ENCODE measurements at regions not wholly inside any gene's neighbourhood (a gene's known extent, or its start where the extent isn't known, plus 50 kb on each side); places are given as distances from the start of the nearest gene placed in this dataset.

GRCh38 chrX:439719-440118 is 53.0 kb upstream of the PPP2R3B start:
- H3K56ac ChIP-seq (ENCODE audit: insufficient read length, low read depth, low read length): no peak overlapping the region
- peaks cover 9 to 15% of the 10 kb centered on the region in 2 experiments for H3K4me1 Mint-ChIP-seq
- no peaks in the 10 kb centered on the region for H4K20me1 ChIP-seq (ENCODE audit: control insufficient read depth, insufficient read depth, insufficient read length)
- H3K9ac ChIP-seq (ENCODE audit: extremely low read depth, insufficient read length, low read length): no peak overlapping the region
- H3K14ac ChIP-seq (ENCODE audit: insufficient read depth, low read length): no peak overlapping the region
- H4K8ac ChIP-seq (replicated peaks; ENCODE audit: insufficient read length, low read depth, low read length): no peak overlapping the region
- no peak overlapping the region for H3K27ac ChIP-seq (ENCODE audit: insufficient read length, low read depth, low read length)
- no peak overlapping the region for H4K5ac ChIP-seq (ENCODE audit: insufficient read length, low read depth, low read length)
- no peak overlapping the region for H2AK5ac ChIP-seq (ENCODE audit: insufficient read length, low read length)
- H3K4me2 ChIP-seq (ENCODE audit: insufficient read depth, insufficient read length, low read length): no peak overlapping the region
- WGBS (ENCODE audit: extremely low coverage, insufficient read length, low lambda C conversion rate): no CpG with 5 or more reads among the region's 9 CpGs
- H3K9me3 ChIP-seq (ENCODE audit: control insufficient read depth, low read depth, low read length): no peaks in the 10 kb centered on the region
- H3T11ph ChIP-seq (ENCODE audit: low read length): no peak overlapping the region
- no peak overlapping the region for H2BK15ac ChIP-seq (ENCODE audit: low read depth, low read length)
- no peak overlapping the region; a peak in 1 of 7 replicates for H3K27ac Mint-ChIP-seq
- H3K27me3 Mint-ChIP-seq (ENCODE audit: low read depth): peaks cover 51% of the 10 kb centered on the region
- no peak overlapping the region for H2BK20ac ChIP-seq (ENCODE audit: low read depth, low read length, poor library complexity, severe bottlenecking)
- H3K79me1 ChIP-seq (ENCODE audit: insufficient read depth, low read depth, low read length, poor library complexity, severe bottlenecking): no peaks in the 10 kb centered on the region
- H3K36me3 Mint-ChIP-seq (ENCODE audit: insufficient read depth in 1 of 3, low read depth in 3 of 3): peaks cover 10 to 28% (median 22%) of the 10 kb centered on the region in 3 experiments
- H3K18ac ChIP-seq (ENCODE audit: insufficient read length, low read depth, low read length): no peak overlapping the region
- H2AFZ ChIP-seq (ENCODE audit: low read length): no peak overlapping the region
- H3K4ac ChIP-seq (ENCODE audit: low read depth, low read length): no peak overlapping the region
- no peaks in the 10 kb centered on the region for H3K4me1 ChIP-seq (ENCODE audit: insufficient read depth, low read length)
- no peak overlapping the region for H2BK5ac ChIP-seq (ENCODE audit: insufficient read length, low read length)
- H3K23me2 ChIP-seq (ENCODE audit: insufficient read length, low read depth, low read length, poor library complexity, severe bottlenecking): no peaks in the 10 kb centered on the region
- peaks cover 7% of the 10 kb centered on the region; the same call in 1 of the 2 replicates for H3K27me3 ChIP-seq (ENCODE audit: insufficient read depth, low read length)
- H2BK120ac ChIP-seq (ENCODE audit: low read depth, low read length, poor library complexity, severe bottlenecking): no peak overlapping the region
- peak overlapping the region in 1 of 2 experiments; percentile 33; a peak in 1 of 5 replicates for H3K4me3 Mint-ChIP-seq
- no peak overlapping the region for H3K23ac ChIP-seq (ENCODE audit: insufficient read length, low read depth, low read length)
- TF ChIP-seq CTCF (conservative IDR thresholded peaks at IDR 0.05): no peak
- H3K9me3 Mint-ChIP-seq: peaks cover 7 to 10% of the 10 kb centered on the region in 2 experiments
- no peaks in the 10 kb centered on the region for H3K79me2 ChIP-seq (ENCODE audit: insufficient read depth, low read length)
- H2BK12ac ChIP-seq (ENCODE audit: insufficient read length, low read depth, low read length): no peak overlapping the region
- no peak overlapping the region for H4K91ac ChIP-seq (ENCODE audit: insufficient read length, low read depth, low read length)
- DNase-seq: no peak
